Endothelial cell of umbilical vein (primary cell): ENCODE measurements at regions not wholly inside any gene's neighbourhood (a gene's known extent, or its start where the extent isn't known, plus 50 kb on each side); places are given as distances from the start of the nearest gene placed in this dataset.

ENCODE experiments used
- BruUV-seq: library from RNA; stranded (reverse); fragments of 400-500 nt; replicated peaks from 2 replicates; lab custom pipeline; 2021; lab: Mats Ljungman, UMichigan
- CTCF ChIA-PET: fragments of 300-600, 350-600 bp; sonication (Branson Sonifier 250); formaldehyde crosslinking; loops from one replicate; lab custom pipeline; 2021; ENCODE audit warnings: antibody characterized with exemption, inconsistent platforms; lab: Charles Lee
- POLR2A ChIA-PET: fragments of 300-600, 350-600 bp; sonication (Branson Sonifier 250); formaldehyde crosslinking; loops from one replicate; lab custom pipeline; 2021; ENCODE audit warnings: antibody characterized with exemption, inconsistent platforms; lab: Charles Lee
- DNase-seq: peaks from one replicate; pipeline ENCODE4 v3.0.0-alpha.2; 2011; ENCODE audit warnings: low read depth, low spot score
- FAIRE-seq: peaks from 2 replicates; lab custom pipeline; 2011; peaks lifted over from hg19 to GRCh38; lab: Jason Lieb, UNC
- H2AFZ ChIP-seq: 2 replicates; pipeline ENCODE4 v1.6.0; 2012; ENCODE audit warnings: low read depth, low read length, control low read depth, inconsistent platforms
- H3K27ac ChIP-seq: 2 replicates; pipeline ENCODE4 v1.5.1; 2011; ENCODE audit warnings: low read depth, mild to moderate bottlenecking, control low read depth, low read length, moderate library complexity; ENCODE audit not compliant: insufficient read depth
- H3K27me3 ChIP-seq, 2 experiments: 2 replicates each; pipeline versions ENCODE4 v1.6.0 to v1.6.1; 2011; ENCODE audit warnings: low read length in 2 of 2, mixed read lengths in 1 of 2; ENCODE audit not compliant: control insufficient read depth in 2 of 2, insufficient read depth in 2 of 2
- H3K36me3 ChIP-seq, 2 experiments: 2 replicates in 1 of 2; 3 replicates in 1 of 2; pipeline ENCODE4 v1.5.1; 2011; ENCODE audit warnings: low read length in 2 of 2, mild to moderate bottlenecking in 1 of 2, moderate library complexity in 1 of 2; ENCODE audit not compliant: control insufficient read depth in 2 of 2, insufficient read depth in 2 of 2; ENCODE audit errors: extremely low read depth in 1 of 2
- H3K4me1 ChIP-seq: 3 replicates; pipeline ENCODE4 v1.5.1; 2011; ENCODE audit warnings: mild to moderate bottlenecking, low read length; ENCODE audit not compliant: control insufficient read depth, insufficient read depth; ENCODE audit errors: extremely low read depth
- H3K4me2 ChIP-seq: 2 replicates; pipeline ENCODE4 v1.6.1; 2011; ENCODE audit warnings: low read length, control low read depth, mixed read lengths; ENCODE audit not compliant: insufficient read depth
- H3K4me3 ChIP-seq, 3 experiments: fragments of 200-600 bp in 1 of 3; sonication (generic), shearing (Covaris generic) in 1 of 3; replicated peaks in 1 of 3; 2 replicates each; pipeline ENCODE4 v1.5.1; 2011 to 2016; ENCODE audit warnings: control low read depth in 3 of 3, low read length in 3 of 3, mild to moderate bottlenecking in 2 of 3, inconsistent platforms in 1 of 3, low read depth in 1 of 3, moderate library complexity in 1 of 3; ENCODE audit not compliant: insufficient read depth in 1 of 3
- H3K79me2 ChIP-seq: 2 replicates; pipeline ENCODE4 v1.6.0; 2012; ENCODE audit warnings: low read length, inconsistent platforms; ENCODE audit not compliant: control insufficient read depth, insufficient read depth
- H3K9ac ChIP-seq: replicated peaks from 2 replicates; pipeline ENCODE3; 2011; ENCODE audit warnings: low read length, control low read depth; ENCODE audit not compliant: insufficient read depth; ENCODE audit errors: extremely low read depth
- H3K9me1 ChIP-seq: replicated peaks from 3 replicates; pipeline ENCODE4 v1.6.0; 2011; ENCODE audit warnings: mild to moderate bottlenecking, low read length; ENCODE audit not compliant: control insufficient read depth, insufficient read depth; ENCODE audit errors: extremely low read depth
- H3K9me3 ChIP-seq: replicated peaks from 2 replicates; pipeline ENCODE4 v1.5.1; 2012; ENCODE audit warnings: low read length, inconsistent platforms; ENCODE audit not compliant: control insufficient read depth, insufficient read depth
- H4K20me1 ChIP-seq: replicated peaks from 2 replicates; pipeline ENCODE3; 2011; ENCODE audit warnings: mild to moderate bottlenecking, low read length; ENCODE audit not compliant: control insufficient read depth, insufficient read depth; ENCODE audit errors: extremely low read depth
- FOS ChIP-seq: IDR thresholded peaks from 2 replicates; pipeline ENCODE4 v1.6.1; 2011; ENCODE audit warnings: mild to moderate bottlenecking, low read length, moderate library complexity, borderline replicate concordance; ENCODE audit not compliant: insufficient read depth
- GATA2 ChIP-seq: IDR thresholded peaks from 2 replicates; pipeline ENCODE4 v1.7.0; 2011; ENCODE audit warnings: low read depth, mild to moderate bottlenecking, moderate library complexity, mixed read lengths, low read length; ENCODE audit not compliant: insufficient read length, insufficient read depth
- MYC ChIP-seq: IDR thresholded peaks from one replicate; pipeline ENCODE4 v1.6.1; 2011; ENCODE audit warnings: mild to moderate bottlenecking, low read depth, low read length
- POLR2A ChIP-seq: IDR thresholded peaks from 2 replicates; pipeline ENCODE4 v1.6.1; 2012; ENCODE audit warnings: low read depth, mild to moderate bottlenecking, control low read depth, low read length
- POLR2AphosphoS5 ChIP-seq: IDR thresholded peaks from 2 replicates; pipeline ENCODE4 v1.6.1; 2012; ENCODE audit warnings: low read depth, mild to moderate bottlenecking, control low read depth, low read length, moderate library complexity; ENCODE audit not compliant: insufficient read depth
- dilution Hi-C: fragments of 300-500 bp; cut with MboI; formaldehyde crosslinking; loops from one replicate; pipeline ENCODE4 v1.15.0; 2019; ENCODE audit warnings: low sequenced_read_pairs; ENCODE audit not compliant: extremely low pct_ligation_motif_present
- intact Hi-C: fragments of 100-400 bp; cut with micrococcal nuclease; formaldehyde crosslinking; loops from one replicate; pipeline ENCODE4 v1.10.0; 2022
- TF ChIP-seq, protein P1 (sequence below): IDR thresholded peaks from 2 replicates; pipeline ENCODE4 v1.6.1; 2011; ENCODE audit not compliant: insufficient read depth, insufficient read length
- TF ChIP-seq, protein P2 (sequence below), 2 donors: IDR thresholded peaks; 1 replicate in 1 of 2; 2 replicates in 1 of 2; pipeline ENCODE4 v1.5.1; 2011; ENCODE audit warnings: low read length in 2 of 2, mild to moderate bottlenecking in 2 of 2, moderate library complexity in 2 of 2, control low read depth in 1 of 2, inconsistent platforms in 1 of 2, low read depth in 1 of 2; ENCODE audit not compliant: insufficient read depth in 1 of 2; ENCODE audit errors: extremely low read depth in 1 of 2

DNA sequence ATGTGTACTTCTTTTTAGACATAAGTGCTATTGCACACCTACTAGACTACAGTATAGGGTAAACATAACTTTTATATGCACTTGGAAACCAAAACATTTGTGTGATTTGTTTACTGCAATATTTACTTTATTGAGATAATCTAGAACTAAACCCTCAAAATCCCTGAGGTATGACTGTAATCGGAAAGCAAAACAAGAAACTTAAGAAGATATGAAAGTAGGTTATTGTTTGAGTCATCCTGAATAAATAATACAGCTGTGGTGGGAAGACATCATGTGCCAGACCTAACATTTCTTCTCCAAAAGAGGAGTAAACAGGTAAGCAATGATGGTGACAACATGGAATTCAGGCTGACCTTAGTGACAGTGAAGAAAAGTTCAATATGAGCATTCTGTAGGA lies 765.5 kb downstream of the OTOL1 start:
- POLR2A ChIA-PET: no interaction called here
- Histone ChIP-seq H3K9me1 (no peaks in the 10 kb centered on the region), H3K9me3 (peaks cover 4% of the 10 kb centered on the region), H3K79me2 (no peaks in the 10 kb centered on the region), H3K9ac (no peak overlapping the region), H2AFZ (no peak overlapping the region), H3K27me3 (no peaks in the 10 kb centered on the region), H3K4me3 (no peak overlapping the region), H3K4me1 (no peaks in the 10 kb centered on the region), H3K27ac (no peak overlapping the region), H4K20me1 (no peaks in the 10 kb centered on the region), H3K36me3 (no peaks in the 10 kb centered on the region), H3K4me2 (no peak overlapping the region)
- dilution Hi-C loops (no loop called here), intact Hi-C loops (no loop called here)
- no peak for FAIRE-seq
- TF ChIP-seq FOS (no peak), MYC (no peak), POLR2A (no peak)
- TF ChIP-seq, protein P1, sequence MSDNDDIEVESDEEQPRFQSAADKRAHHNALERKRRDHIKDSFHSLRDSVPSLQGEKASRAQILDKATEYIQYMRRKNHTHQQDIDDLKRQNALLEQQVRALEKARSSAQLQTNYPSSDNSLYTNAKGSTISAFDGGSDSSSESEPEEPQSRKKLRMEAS: no peak
- CTCF ChIA-PET: no interaction called here
- BruUV-seq: no TSS peak
- no peak for DNase-seq

DNA sequence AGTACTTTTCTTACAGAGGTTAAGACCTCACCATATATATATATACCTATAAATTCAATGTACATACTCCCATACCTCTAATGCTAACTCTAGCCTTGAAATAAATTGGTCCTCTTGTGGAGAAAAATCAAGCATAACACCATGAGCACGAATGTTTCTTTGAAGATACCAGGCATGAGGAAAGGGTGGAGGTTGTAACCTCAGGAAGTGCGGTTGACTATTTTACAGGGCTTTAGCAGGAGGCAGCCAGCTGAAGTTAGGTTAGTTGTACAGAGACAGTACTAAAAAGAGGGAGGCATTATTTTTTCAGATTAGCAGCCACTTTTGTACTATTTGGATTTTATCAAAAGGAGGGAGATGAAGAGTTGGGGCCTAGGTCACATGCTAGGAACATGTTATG lies 767.0 kb downstream of the OTOL1 start:
- no peak overlapping the region for H3K4me2 ChIP-seq
- H3K9me1 ChIP-seq: no peaks in the 10 kb centered on the region
- no peak overlapping the region for H3K9ac ChIP-seq
- H3K27ac ChIP-seq: no peak overlapping the region
- H3K4me1 ChIP-seq: no peaks in the 10 kb centered on the region
- H3K27me3 ChIP-seq: no peaks in the 10 kb centered on the region
- FAIRE-seq (no peak), DNase-seq (no peak)
- TF ChIP-seq, protein P1: no peak
- TF ChIP-seq, protein P2, sequence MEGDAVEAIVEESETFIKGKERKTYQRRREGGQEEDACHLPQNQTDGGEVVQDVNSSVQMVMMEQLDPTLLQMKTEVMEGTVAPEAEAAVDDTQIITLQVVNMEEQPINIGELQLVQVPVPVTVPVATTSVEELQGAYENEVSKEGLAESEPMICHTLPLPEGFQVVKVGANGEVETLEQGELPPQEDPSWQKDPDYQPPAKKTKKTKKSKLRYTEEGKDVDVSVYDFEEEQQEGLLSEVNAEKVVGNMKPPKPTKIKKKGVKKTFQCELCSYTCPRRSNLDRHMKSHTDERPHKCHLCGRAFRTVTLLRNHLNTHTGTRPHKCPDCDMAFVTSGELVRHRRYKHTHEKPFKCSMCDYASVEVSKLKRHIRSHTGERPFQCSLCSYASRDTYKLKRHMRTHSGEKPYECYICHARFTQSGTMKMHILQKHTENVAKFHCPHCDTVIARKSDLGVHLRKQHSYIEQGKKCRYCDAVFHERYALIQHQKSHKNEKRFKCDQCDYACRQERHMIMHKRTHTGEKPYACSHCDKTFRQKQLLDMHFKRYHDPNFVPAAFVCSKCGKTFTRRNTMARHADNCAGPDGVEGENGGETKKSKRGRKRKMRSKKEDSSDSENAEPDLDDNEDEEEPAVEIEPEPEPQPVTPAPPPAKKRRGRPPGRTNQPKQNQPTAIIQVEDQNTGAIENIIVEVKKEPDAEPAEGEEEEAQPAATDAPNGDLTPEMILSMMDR (IDR thresholded peaks at IDR 0.05; ENCODE audit: extremely low read depth in 1 of 2, insufficient read depth in 1 of 2, low read depth in 1 of 2, low read length in 2 of 2): no peak
- TF ChIP-seq GATA2 (no peak), FOS (no peak), POLR2AphosphoS5 (no peak), MYC (no peak)
- dilution Hi-C loops: no loop called here
- H4K20me1 ChIP-seq: no peaks in the 10 kb centered on the region
- H3K36me3 ChIP-seq: no peaks in the 10 kb centered on the region
- CTCF ChIA-PET: no interaction called here
- POLR2A ChIA-PET: no interaction called here
- BruUV-seq: no TSS peak
- peaks cover 4% of the 10 kb centered on the region for H3K9me3 ChIP-seq
- intact Hi-C loops: no loop called here
- H3K4me3 ChIP-seq: no peak overlapping the region
- H2AFZ ChIP-seq: no peak overlapping the region
- no peaks in the 10 kb centered on the region for H3K79me2 ChIP-seq
